Uterus (tissue), 3 donors: ENCODE measurements at regions not wholly inside any gene's neighbourhood (a gene's known extent, or its start where the extent isn't known, plus 50 kb on each side); places are given as distances from the start of the nearest gene placed in this dataset.

Experiments used
- DNase-seq, 2 donors: peaks; one replicate each; pipeline ENCODE4 v3.0.0-alpha.2; 2019 to 2020
- H3K27ac ChIP-seq, 2 donors: fragments of 200-600 bp; sonication (generic); 1 replicate in 1 of 2; 2 replicates in 1 of 2; pipeline ENCODE4 v1.5.1; 2016 to 2018
- H3K27me3 ChIP-seq, 2 donors: fragments of 200-600 bp; sonication (generic); one replicate each; pipeline ENCODE4 v1.5.1; 2018 to 2019; ENCODE audit warnings: control low read depth in 1 of 2
- H3K36me3 ChIP-seq, 2 donors: fragments of 200-600 bp; sonication (generic); one replicate each; pipeline ENCODE4 v1.5.1; 2019; ENCODE audit warnings: control low read depth in 1 of 2
- H3K4me1 ChIP-seq, 2 donors: fragments of 200-600 bp; sonication (generic); one replicate each; pipeline ENCODE4 v1.5.1; 2018 to 2019; ENCODE audit warnings: control low read depth in 1 of 2
- H3K4me3 ChIP-seq, 2 donors: fragments of 200-600 bp; sonication (generic); 1 replicate in 1 of 2; 2 replicates in 1 of 2; pipeline ENCODE4 v1.5.1; 2018 to 2019; ENCODE audit warnings: mild to moderate bottlenecking in 1 of 2
- H3K9me3 ChIP-seq, 2 donors: fragments of 200-600 bp; sonication (generic); one replicate each; pipeline ENCODE4 v1.5.1; 2019; ENCODE audit warnings: control low read depth in 1 of 2
- POLR2A ChIP-seq, 2 donors: fragments of 450-650 bp; IDR thresholded peaks; one replicate each; pipeline ENCODE4 v1.6.1; 2016; ENCODE audit warnings: antibody characterized with exemption in 2 of 2, mild to moderate bottlenecking in 1 of 2, moderate library complexity in 1 of 2
- intact Hi-C: fragments of 100-400 bp; cut with DNase I; formaldehyde crosslinking; loops from one replicate; pipeline ENCODE4 v1.15.1; 2023; ENCODE audit warnings: low total_unique reads
- TF ChIP-seq, protein P1 (sequence below), 4 experiments: fragments of 200-600 bp in 2 of 4; fragments of 450-650 bp in 2 of 4; sonication (generic) in 2 of 4; IDR thresholded peaks; one replicate each; pipeline ENCODE4 v1.5.1; 2016 to 2019; ENCODE audit warnings: antibody characterized with exemption in 4 of 4, mild to moderate bottlenecking in 2 of 4, moderate library complexity in 1 of 4
- donor health status: DM: yes; HTN: yes; CAD: no.

DNA sequence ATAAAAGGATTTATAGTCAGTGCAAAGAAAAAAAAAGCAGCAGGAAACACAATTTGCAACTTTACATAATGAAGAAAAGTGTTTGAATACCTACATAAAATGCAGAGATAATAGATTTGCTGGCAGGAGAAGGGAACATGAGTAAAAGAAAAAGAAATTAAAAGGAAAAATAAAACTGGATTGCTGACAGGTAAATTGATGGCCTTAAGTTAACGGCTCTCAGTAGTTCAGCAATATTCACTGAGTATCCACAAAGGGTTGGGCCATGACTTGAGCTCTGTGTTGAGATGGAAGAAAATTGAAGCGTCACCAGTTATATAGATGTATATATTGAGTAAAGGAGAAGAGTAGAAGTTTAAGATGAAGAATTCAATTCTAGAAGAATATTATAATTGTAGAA, 330.1 kb upstream of the VCX start:
- no peaks in the 10 kb centered on the region for H3K27me3 ChIP-seq
- intact Hi-C loops = no loop called here
- no peak overlapping the region for H3K4me3 ChIP-seq
- no peak overlapping the region for H3K27ac ChIP-seq
- no peak for TF ChIP-seq POLR2A (IDR thresholded peaks at IDR 0.05)
- TF ChIP-seq, protein P1, sequence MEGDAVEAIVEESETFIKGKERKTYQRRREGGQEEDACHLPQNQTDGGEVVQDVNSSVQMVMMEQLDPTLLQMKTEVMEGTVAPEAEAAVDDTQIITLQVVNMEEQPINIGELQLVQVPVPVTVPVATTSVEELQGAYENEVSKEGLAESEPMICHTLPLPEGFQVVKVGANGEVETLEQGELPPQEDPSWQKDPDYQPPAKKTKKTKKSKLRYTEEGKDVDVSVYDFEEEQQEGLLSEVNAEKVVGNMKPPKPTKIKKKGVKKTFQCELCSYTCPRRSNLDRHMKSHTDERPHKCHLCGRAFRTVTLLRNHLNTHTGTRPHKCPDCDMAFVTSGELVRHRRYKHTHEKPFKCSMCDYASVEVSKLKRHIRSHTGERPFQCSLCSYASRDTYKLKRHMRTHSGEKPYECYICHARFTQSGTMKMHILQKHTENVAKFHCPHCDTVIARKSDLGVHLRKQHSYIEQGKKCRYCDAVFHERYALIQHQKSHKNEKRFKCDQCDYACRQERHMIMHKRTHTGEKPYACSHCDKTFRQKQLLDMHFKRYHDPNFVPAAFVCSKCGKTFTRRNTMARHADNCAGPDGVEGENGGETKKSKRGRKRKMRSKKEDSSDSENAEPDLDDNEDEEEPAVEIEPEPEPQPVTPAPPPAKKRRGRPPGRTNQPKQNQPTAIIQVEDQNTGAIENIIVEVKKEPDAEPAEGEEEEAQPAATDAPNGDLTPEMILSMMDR (IDR thresholded peaks at IDR 0.05) = no peak
- no peak for DNase-seq
- H3K36me3 ChIP-seq = no peaks in the 10 kb centered on the region
- no peaks in the 10 kb centered on the region for H3K9me3 ChIP-seq
- no peaks in the 10 kb centered on the region for H3K4me1 ChIP-seq

DNA sequence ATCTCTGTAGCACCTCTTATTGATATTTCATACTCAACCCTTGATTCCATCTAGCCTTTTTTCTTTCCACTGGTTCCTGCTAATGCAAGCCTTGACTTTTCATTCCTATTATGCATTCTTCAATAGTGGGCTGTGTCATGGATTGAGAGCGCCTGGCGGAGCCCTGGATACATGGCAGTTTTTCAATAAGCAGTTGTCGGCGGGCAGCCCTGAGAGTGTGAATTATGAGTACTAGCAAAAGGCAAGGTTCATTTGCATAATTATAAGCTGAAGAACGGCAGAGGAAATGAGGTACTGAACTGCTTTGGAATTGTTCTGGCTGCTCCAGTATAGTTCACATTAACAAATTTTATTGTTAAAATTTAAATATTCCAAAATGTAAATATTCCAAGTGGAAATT, 339.7 kb upstream of the VCX start:
- Histone ChIP-seq H3K9me3 (no peaks in the 10 kb centered on the region), H3K4me1 (no peaks in the 10 kb centered on the region), H3K4me3 (no peak overlapping the region), H3K36me3 (no peaks in the 10 kb centered on the region), H3K27me3 (no peaks in the 10 kb centered on the region), H3K27ac (no peak overlapping the region)
- DNase-seq = no peak
- TF ChIP-seq, protein P1 (IDR thresholded peaks at IDR 0.05) = no peak
- TF ChIP-seq POLR2A (IDR thresholded peaks at IDR 0.05) = no peak
- intact Hi-C loops = no loop called here

DNA sequence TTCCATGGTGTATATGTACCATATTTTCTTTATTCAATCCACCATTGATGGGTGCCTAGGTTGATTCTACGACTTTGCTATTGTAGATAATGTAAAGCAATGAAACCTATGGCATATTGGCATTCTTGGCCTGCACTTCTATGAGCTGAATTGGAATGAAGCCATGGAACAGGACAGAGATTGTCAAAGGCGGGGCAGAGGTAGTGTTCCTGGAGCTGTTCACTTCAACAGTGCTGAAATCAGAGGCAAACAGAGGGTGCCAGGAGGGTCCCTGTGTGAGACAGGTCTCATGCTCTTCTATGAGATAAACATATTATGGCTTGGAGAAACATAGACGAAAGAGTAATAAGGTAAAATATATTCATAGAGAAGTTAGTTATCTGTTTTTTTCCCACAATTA, 342.6 kb upstream of the VCX start:
- intact Hi-C loops = no loop called here
- Histone ChIP-seq H3K27ac (no peak overlapping the region), H3K9me3 (no peaks in the 10 kb centered on the region), H3K4me1 (no peaks in the 10 kb centered on the region), H3K27me3 (no peaks in the 10 kb centered on the region), H3K36me3 (no peaks in the 10 kb centered on the region), H3K4me3 (no peak overlapping the region)
- no peak for DNase-seq
- no peak for TF ChIP-seq POLR2A (IDR thresholded peaks at IDR 0.05)
- TF ChIP-seq, protein P1 (IDR thresholded peaks at IDR 0.05) = no peak

DNA sequence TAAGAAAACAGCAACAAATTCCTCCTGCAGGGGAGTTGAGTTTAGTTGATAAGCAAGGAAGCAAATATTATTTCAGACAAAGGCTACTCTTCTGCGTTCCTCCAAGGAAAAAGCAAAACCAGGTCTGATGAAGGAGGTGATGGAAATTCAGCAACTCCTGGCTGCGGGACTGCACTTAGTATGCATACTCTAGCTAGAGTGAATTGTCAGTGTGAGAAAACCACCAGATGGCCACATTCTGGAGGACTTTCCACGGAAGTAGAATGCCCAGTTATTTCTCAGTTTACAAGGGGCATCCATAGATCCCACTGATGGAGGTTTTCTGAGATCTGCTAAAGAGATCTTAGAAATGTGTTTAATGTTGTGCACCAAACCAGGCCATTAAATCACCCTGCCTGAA, 338.6 kb upstream of the PUDP start:
- Histone ChIP-seq H3K27ac (no peak overlapping the region), H3K9me3 (no peaks in the 10 kb centered on the region), H3K36me3 (no peaks in the 10 kb centered on the region), H3K27me3 (no peaks in the 10 kb centered on the region), H3K4me1 (no peaks in the 10 kb centered on the region), H3K4me3 (no peak overlapping the region)
- intact Hi-C loops = no loop called here
- DNase-seq = no peak
- TF ChIP-seq POLR2A (IDR thresholded peaks at IDR 0.05) = no peak
- TF ChIP-seq, protein P1 (IDR thresholded peaks at IDR 0.05) = no peak

DNA sequence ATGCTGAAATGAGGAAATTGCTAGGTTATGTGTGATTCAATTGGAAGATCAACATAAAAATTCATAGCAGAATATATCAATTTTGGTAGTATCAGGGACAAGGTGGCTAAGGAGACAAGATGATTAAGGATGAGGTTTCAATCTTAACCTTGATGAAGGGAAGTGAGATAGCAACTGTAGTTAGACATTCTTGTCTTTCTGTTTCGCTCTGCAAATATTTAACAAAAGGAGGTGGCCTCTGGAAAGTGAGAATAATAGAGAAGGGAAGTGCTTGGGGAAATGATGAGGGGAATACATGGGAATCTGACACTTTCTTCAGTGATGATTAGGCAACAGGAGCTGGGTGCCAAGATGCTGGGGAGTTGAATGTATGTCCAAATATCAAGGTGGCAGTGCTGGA, 337.1 kb upstream of the PUDP start:
- intact Hi-C loops = no loop called here
- no peaks in the 10 kb centered on the region for H3K36me3 ChIP-seq

More for the DNA sequence above, 337.1 kb upstream of the PUDP start:
- Histone ChIP-seq H3K9me3 (no peaks in the 10 kb centered on the region), H3K4me1 (no peaks in the 10 kb centered on the region), H3K4me3 (no peak overlapping the region), H3K27me3 (no peaks in the 10 kb centered on the region), H3K27ac (no peak overlapping the region)
- no peak for DNase-seq
- no peak for TF ChIP-seq POLR2A (IDR thresholded peaks at IDR 0.05)
- TF ChIP-seq, protein P1 (IDR thresholded peaks at IDR 0.05) = no peak
